Pancreas (tissue), 10 donors: ENCODE measurements at regions not wholly inside any gene's neighbourhood (a gene's known extent, or its start where the extent isn't known, plus 50 kb on each side); places are given as distances from the start of the nearest gene placed in this dataset.

Source experiments
- ATAC-seq, 4 donors: fragments of 200-7000 bp; cut with Tn5 transposase; one replicate each; pipeline versions ENCODE4 v1.8.0 to v1.9.1; 2020; ENCODE audit warnings: mild to moderate bottlenecking in 4 of 4, moderate library complexity in 4 of 4
- DNase-seq, 6 donors: peaks; one replicate each; pipeline ENCODE4 v3.0.0-alpha.2; 2020
- FAIRE-seq: peaks from 2 replicates; lab custom pipeline; 2012; peaks lifted over from hg19 to GRCh38; lab: Jason Lieb, UNC
- H3K27ac ChIP-seq, 4 donors: fragments of 200-600 bp; sonication (generic); 1 replicate in 3 of 4; 2 replicates in 1 of 4; pipeline versions ENCODE4 v1.5.0 to v1.8.0; 2020
- H3K27me3 ChIP-seq, 4 donors: fragments of 200-600 bp; one replicate each; pipeline ENCODE4 v1.8.0; 2021
- H3K36me3 ChIP-seq, 3 donors: fragments of 200-600 bp; sonication (generic) in 1 of 3; one replicate each; pipeline versions ENCODE4 v1.5.0 to v1.8.0; 2020 to 2021
- H3K4me1 ChIP-seq, 3 donors: fragments of 200-600 bp; one replicate each; pipeline ENCODE4 v1.8.0; 2021
- H3K4me3 ChIP-seq, 4 donors: fragments of 200-600 bp; sonication (generic) in 2 of 4; one replicate each; pipeline versions ENCODE4 v1.5.0 to v1.8.0; 2020 to 2021
- H3K9me3 ChIP-seq, 4 donors: fragments of 200-600 bp; one replicate each; pipeline ENCODE4 v1.8.0; 2021
- WGBS, 2 donors: extraction: QIAGEN DNeasy Blood & Tissue Kit; methylation state at CpG; one replicate each; pipeline ENCODE4 v1.1.7; 2013; 5-methylcytosine and 5-hydroxymethylcytosine counted together
- intact Hi-C, 3 donors: fragments of 100-400 bp; cut with DNase I; formaldehyde crosslinking; loops; one replicate each; pipeline versions ENCODE4 v1.11.1 to v1.14.2; 2022
- TF ChIP-seq, protein P1 (sequence below), 4 donors: fragments of 200-600 bp; sonication (generic) in 3 of 4; IDR thresholded peaks; one replicate each; pipeline versions ENCODE4 v1.5.0 to v1.8.0; 2021; ENCODE audit warnings: antibody characterized with exemption in 4 of 4
- donor health status: healthy with polysubstance abuse.
- donor health status: DM: no; HTN: no; CAD: no; lungs with moderate emphysema.
- donor health status: DM: no; HTN: no; CAD: no.
- donor health status: control.
- donor health status: control.
- donor health status: Bipolar disorder and iron deficiency.
- donor health status: DM: yes; HTN: yes; CAD: no.
- donor health status: DM: no; HTN: no; CAD: no.
- donor health status: DM: no; HTN: no; CAD: no.
- donor health status: DM: yes; HTN: yes; CAD: no.

DNA sequence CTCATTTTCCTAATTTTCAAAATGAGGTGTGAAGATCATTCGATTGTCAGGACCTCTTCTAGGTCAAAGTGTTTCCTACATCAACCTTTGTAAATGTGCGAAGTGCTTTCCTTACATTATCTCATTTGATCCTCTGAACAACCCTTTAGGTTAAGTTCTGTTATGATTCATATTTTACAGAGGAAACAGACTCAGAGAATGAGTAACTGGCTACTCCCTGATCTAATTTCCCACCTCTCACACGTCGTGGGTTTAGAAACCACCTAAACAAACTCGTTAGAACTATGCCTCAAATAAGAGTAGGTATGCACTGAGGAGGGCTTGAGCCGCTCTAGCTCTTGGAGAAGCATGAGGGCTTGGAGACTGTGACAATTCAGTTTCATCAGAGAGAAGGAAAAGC, 148.6 kb downstream of the CD47 start:
- no peak for ATAC-seq
- TF ChIP-seq, protein P1, sequence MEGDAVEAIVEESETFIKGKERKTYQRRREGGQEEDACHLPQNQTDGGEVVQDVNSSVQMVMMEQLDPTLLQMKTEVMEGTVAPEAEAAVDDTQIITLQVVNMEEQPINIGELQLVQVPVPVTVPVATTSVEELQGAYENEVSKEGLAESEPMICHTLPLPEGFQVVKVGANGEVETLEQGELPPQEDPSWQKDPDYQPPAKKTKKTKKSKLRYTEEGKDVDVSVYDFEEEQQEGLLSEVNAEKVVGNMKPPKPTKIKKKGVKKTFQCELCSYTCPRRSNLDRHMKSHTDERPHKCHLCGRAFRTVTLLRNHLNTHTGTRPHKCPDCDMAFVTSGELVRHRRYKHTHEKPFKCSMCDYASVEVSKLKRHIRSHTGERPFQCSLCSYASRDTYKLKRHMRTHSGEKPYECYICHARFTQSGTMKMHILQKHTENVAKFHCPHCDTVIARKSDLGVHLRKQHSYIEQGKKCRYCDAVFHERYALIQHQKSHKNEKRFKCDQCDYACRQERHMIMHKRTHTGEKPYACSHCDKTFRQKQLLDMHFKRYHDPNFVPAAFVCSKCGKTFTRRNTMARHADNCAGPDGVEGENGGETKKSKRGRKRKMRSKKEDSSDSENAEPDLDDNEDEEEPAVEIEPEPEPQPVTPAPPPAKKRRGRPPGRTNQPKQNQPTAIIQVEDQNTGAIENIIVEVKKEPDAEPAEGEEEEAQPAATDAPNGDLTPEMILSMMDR (IDR thresholded peaks at IDR 0.05), result no peak
- no peak for DNase-seq
- intact Hi-C loops, result no loop called here
- Histone ChIP-seq H3K4me1 (peaks cover 0 to 5% (median 0%) of the 10 kb centered on the region in 3 donors), H3K27me3 (no peaks in the 10 kb centered on the region), H3K36me3 (no peaks in the 10 kb centered on the region), H3K9me3 (no peaks in the 10 kb centered on the region), H3K4me3 (no peak overlapping the region), H3K27ac (no peak overlapping the region)
- WGBS, 2 donors, result 62 to 80% methylated on average over 6 of the region's 6 CpGs
- FAIRE-seq, result no peak

DNA sequence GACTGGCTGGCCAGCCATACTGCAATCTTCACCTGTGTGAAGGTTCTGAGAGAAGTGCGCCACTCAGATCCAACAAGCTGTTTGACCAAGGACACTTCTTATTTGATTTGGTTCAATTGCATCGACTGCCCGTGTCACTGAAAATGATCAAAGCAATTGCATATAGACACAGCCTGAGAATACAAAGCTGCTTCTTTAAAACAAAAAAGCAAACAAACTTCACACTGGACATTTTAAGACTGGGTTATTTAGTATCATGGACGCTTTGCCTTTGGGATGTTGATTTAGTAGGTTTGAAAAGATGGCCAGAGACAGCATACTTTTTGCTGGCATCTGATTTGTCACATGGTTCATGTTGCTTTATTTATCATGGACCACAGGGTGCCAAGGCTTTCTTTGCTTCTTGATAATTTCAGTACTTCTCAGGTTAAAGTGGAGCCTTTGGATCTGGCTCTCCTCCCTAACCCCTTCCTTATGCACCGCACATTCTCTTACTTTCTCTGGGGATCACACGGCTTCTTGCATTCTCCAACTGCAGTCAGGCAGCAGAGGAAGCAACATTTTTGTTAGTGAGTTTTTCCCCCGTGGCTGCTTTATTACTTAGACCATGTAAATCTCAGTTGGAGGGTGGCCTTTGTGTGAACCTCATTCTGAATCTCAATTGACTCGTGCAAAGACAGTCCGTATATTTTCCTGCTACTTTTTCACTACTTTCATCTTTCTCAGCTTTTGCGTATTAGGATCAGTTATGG, 151.0 kb downstream of the CD47 start:
- H3K9me3 ChIP-seq, result no peaks in the 10 kb centered on the region
- peaks cover 0 to 5% (median 0%) of the 10 kb centered on the region in 3 donors for H3K4me1 ChIP-seq
- no peaks in the 10 kb centered on the region for H3K27me3 ChIP-seq
- no peak overlapping the region for H3K4me3 ChIP-seq
- ATAC-seq (peak; percentile 13 to 73 (median 57)), DNase-seq (no peak), FAIRE-seq (no peak)
- no peaks in the 10 kb centered on the region for H3K36me3 ChIP-seq
- 38 to 44% methylated on average over 10 of the region's 10 CpGs for WGBS, 2 donors
- H3K27ac ChIP-seq, result no peak overlapping the region
- intact Hi-C loops, result no loop called here
- TF ChIP-seq, protein P1 (IDR thresholded peaks at IDR 0.05), result no peak

DNA sequence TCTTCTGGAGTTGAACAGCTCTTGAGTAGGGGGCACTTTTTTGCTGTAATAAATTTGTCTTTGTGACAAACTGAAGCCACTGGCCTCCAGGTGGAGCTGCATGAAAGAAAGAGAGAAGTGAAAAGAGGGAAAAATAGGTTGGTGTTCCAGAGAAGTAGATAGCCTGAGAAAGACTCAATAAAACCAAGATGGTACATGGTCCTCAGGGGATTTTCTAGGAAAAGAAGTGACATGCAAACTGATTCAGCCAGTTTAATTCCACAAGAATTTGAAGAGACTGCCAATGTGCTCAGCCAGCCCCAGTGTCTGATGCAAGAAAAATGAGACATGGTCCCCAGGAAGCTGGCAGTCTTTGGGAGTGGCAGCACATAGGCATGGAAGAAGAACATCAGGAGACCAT, 152.7 kb downstream of the CD47 start:
- FAIRE-seq (no peak), ATAC-seq (peak in 2 of 4 donors; percentile 55 to 66), DNase-seq (peak in 1 of 6 donors; percentile 22)
- TF ChIP-seq, protein P1 (IDR thresholded peaks at IDR 0.05), result peak in 1 of 4 donors; percentile 12
- peaks cover 0 to 5% (median 5%) of the 10 kb centered on the region in 3 donors for H3K4me1 ChIP-seq
- no peaks in the 10 kb centered on the region for H3K36me3 ChIP-seq
- no peaks in the 10 kb centered on the region for H3K27me3 ChIP-seq
- H3K27ac ChIP-seq, result no peak overlapping the region
- H3K4me3 ChIP-seq, result no peak overlapping the region
- no peaks in the 10 kb centered on the region for H3K9me3 ChIP-seq
- intact Hi-C loops, result no loop called here

DNA sequence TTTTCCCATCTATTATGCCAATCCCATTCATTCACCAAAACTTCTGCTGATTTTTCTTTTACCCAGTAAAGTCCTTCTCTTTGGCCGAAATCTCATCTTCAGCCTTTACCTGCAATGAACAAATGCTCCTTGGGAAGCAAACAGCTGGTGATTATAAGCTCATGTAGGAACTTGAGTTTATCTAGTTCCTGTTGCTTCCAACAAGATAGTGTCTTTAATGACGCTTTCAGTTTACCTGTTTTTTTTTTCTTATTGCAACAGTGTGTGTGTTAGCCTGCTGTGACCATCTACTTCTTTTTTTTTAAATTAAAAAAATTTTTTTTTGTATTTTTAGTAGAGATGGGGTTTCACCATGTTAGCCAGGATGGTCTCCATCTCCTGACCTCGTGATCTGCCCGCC, 156.0 kb downstream of the CD47 start:
- peaks cover 0 to 5% (median 0%) of the 10 kb centered on the region in 3 donors for H3K4me1 ChIP-seq
- FAIRE-seq (no peak), ATAC-seq (peak; percentile 58 to 69 (median 66)), DNase-seq (no peak)
- no peak overlapping the region for H3K27ac ChIP-seq
- 58 to 62% methylated on average over 4 of the region's 4 CpGs for WGBS, 2 donors
- no peak overlapping the region for H3K4me3 ChIP-seq
- no peaks in the 10 kb centered on the region for H3K36me3 ChIP-seq
- TF ChIP-seq, protein P1 (IDR thresholded peaks at IDR 0.05), result no peak
- intact Hi-C loops, result no loop called here
- no peaks in the 10 kb centered on the region for H3K9me3 ChIP-seq
- no peaks in the 10 kb centered on the region for H3K27me3 ChIP-seq

DNA sequence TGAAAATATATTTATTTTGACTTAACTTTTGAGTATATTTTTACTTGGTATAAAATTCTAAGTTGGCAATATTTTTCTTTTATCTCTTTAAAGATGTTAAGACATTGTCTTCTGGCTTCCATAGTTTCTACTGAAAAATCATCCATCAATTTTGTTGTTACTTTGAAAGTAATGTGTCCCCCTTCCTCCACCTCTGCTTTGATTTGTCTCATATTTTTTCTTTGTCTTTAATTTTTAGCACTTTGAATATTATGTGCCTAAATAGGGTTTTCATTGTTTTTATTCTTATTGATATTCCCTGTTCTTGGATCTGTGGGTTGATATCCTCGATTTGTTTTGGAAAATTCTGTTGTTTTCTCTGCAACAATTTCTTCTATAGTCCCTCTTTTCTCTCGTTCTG, 157.4 kb downstream of the CD47 start:
- Histone ChIP-seq H3K27ac (no peak overlapping the region), H3K9me3 (no peaks in the 10 kb centered on the region), H3K36me3 (no peaks in the 10 kb centered on the region), H3K4me3 (no peak overlapping the region), H3K27me3 (no peaks in the 10 kb centered on the region), H3K4me1 (peaks cover 0 to 5% (median 0%) of the 10 kb centered on the region in 3 donors)
- intact Hi-C loops, result no loop called here
- DNase-seq, result no peak
- 89% methylated on average over 2 of the region's 2 CpGs for WGBS, 2 donors
- TF ChIP-seq, protein P1 (IDR thresholded peaks at IDR 0.05), result no peak
- no peak for ATAC-seq
- no peak for FAIRE-seq
